ENCODE measurements at regions not wholly inside any gene's neighbourhood (a gene's known extent, or its start where the extent isn't known, plus 50 kb on each side); places are given as distances from the start of the nearest gene placed in this dataset.

GRCh38 chr4:35975617-35976355, 268.5 kb downstream of the ARAP2 start:
- peak; percentile 88 to 94 for ATAC-seq

GRCh38 chr4:35978551-35978950, 265.8 kb downstream of the ARAP2 start:
- no peak for ATAC-seq

- ATAC-seq: no peak
Observed at GRCh38 chr4:35982318-35982717, 262.0 kb downstream of the ARAP2 start.

GRCh38 chr4:35986537-35986936, 257.8 kb downstream of the ARAP2 start:
- no peak for ATAC-seq

- no peak for ATAC-seq
Observed at GRCh38 chr4:35993606-35994005, 250.7 kb downstream of the ARAP2 start.

- ATAC-seq: no peak
Observed at GRCh38 chr4:36000941-36001557, 243.3 kb downstream of the ARAP2 start.

GRCh38 chr4:36003051-36003450, 241.3 kb downstream of the ARAP2 start:
- ATAC-seq: no peak

GRCh38 chr4:36004204-36004851, 240.0 kb downstream of the ARAP2 start:
- ATAC-seq: no peak

GRCh38 chr4:36006226-36006625, 238.1 kb downstream of the ARAP2 start:
- ATAC-seq: no peak

- no peak for ATAC-seq
Observed at GRCh38 chr4:36010397-36010929, 233.9 kb downstream of the ARAP2 start.

GRCh38 chr4:36011381-36011780, 232.9 kb downstream of the ARAP2 start:
- ATAC-seq: no peak

- no peak for ATAC-seq
Observed at GRCh38 chr4:36012503-36012902, 231.8 kb downstream of the ARAP2 start.

GRCh38 chr4:36013206-36013605, 231.1 kb downstream of the ARAP2 start:
- no peak for ATAC-seq
